Neuronal stem cell (in vitro differentiated cells): ENCODE measurements at regions not wholly inside any gene's neighbourhood (a gene's known extent, or its start where the extent isn't known, plus 50 kb on each side); places are given as distances from the start of the nearest gene placed in this dataset.
A peak's percentile ranks its signal among the peaks of the same experiment; 100 is the strongest.

Experiments used
- DNase-seq: peaks from one replicate; pipeline ENCODE4 v3.0.0-alpha.2; 2013; ENCODE audit warnings: low spot score
- H2AFZ ChIP-seq: one replicate; pipeline ENCODE4 v1.6.1; 2013; ENCODE audit warnings: mild to moderate bottlenecking, low read length, inconsistent platforms
- H2AK5ac ChIP-seq: 2 replicates; pipeline ENCODE4 v1.6.1; 2013; ENCODE audit warnings: low read depth, mild to moderate bottlenecking, inconsistent platforms, low read length, moderate library complexity, mixed read lengths
- H2BK120ac ChIP-seq: 2 replicates; pipeline ENCODE4 v1.6.1; 2013; ENCODE audit warnings: low read depth, mild to moderate bottlenecking, inconsistent platforms, low read length, moderate library complexity, mixed read lengths
- H2BK12ac ChIP-seq: one replicate; pipeline ENCODE4 v1.6.1; 2013; ENCODE audit warnings: low read length, inconsistent platforms
- H2BK15ac ChIP-seq: 2 replicates; pipeline ENCODE4 v1.6.1; 2013; ENCODE audit warnings: mild to moderate bottlenecking, low read length, inconsistent platforms, mixed read lengths
- H2BK5ac ChIP-seq: one replicate; pipeline ENCODE4 v1.6.1; 2013; ENCODE audit warnings: inconsistent platforms, mild to moderate bottlenecking, low read length, moderate library complexity
- H3K14ac ChIP-seq: one replicate; pipeline ENCODE4 v1.6.1; 2013; ENCODE audit warnings: low read length, inconsistent platforms
- H3K18ac ChIP-seq: 2 replicates; pipeline ENCODE4 v1.6.1; 2013; ENCODE audit warnings: low read length, inconsistent platforms
- H3K23ac ChIP-seq: 2 replicates; pipeline ENCODE4 v1.6.1; 2013; ENCODE audit warnings: low read depth, mild to moderate bottlenecking, mixed read lengths, low read length, inconsistent platforms; ENCODE audit not compliant: poor library complexity
- H3K27ac ChIP-seq: replicated peaks from 3 replicates; pipeline ENCODE4 v1.5.1; 2013; ENCODE audit warnings: low read length, inconsistent platforms
- H3K27me3 ChIP-seq, 3 experiments: 2 replicates each; pipeline ENCODE4 v1.6.1; 2013; ENCODE audit warnings: low read length in 3 of 3, mild to moderate bottlenecking in 2 of 3, inconsistent platforms in 1 of 3, low read depth in 1 of 3, mixed read lengths in 1 of 3, moderate library complexity in 1 of 3; ENCODE audit not compliant: control insufficient read depth in 3 of 3, insufficient read depth in 3 of 3
- H3K36me3 ChIP-seq, 2 donors: replicated peaks in 1 of 2; 2 replicates each; pipeline ENCODE4 v1.6.1; 2013; ENCODE audit warnings: low read length in 2 of 2; ENCODE audit not compliant: control insufficient read depth in 2 of 2, insufficient read depth in 2 of 2
- H3K4ac ChIP-seq: 2 replicates; pipeline ENCODE4 v1.6.1; 2013; ENCODE audit warnings: inconsistent platforms, mild to moderate bottlenecking, low read length, moderate library complexity
- H3K4me1 ChIP-seq, 2 donors: 1 replicate in 1 of 2; 2 replicates in 1 of 2; pipeline ENCODE4 v1.6.1; 2013; ENCODE audit warnings: low read length in 2 of 2, low read depth in 1 of 2; ENCODE audit not compliant: control insufficient read depth in 2 of 2, insufficient read depth in 1 of 2
- H3K4me2 ChIP-seq: one replicate; pipeline ENCODE4 v1.6.1; 2013; ENCODE audit warnings: mild to moderate bottlenecking, low read length, inconsistent platforms; ENCODE audit not compliant: insufficient read depth, poor library complexity, severe bottlenecking
- H3K4me3 ChIP-seq, 2 donors: 2 replicates each; pipeline ENCODE4 v1.5.1; 2013; ENCODE audit warnings: low read length in 2 of 2, mild to moderate bottlenecking in 2 of 2, inconsistent platforms in 1 of 2, moderate library complexity in 1 of 2
- H3K79me1 ChIP-seq: one replicate; pipeline ENCODE4 v1.6.1; 2013; ENCODE audit warnings: low read depth, mild to moderate bottlenecking, inconsistent platforms, low read length, moderate library complexity
- H3K9ac ChIP-seq: one replicate; pipeline ENCODE4 v1.6.1; 2013; ENCODE audit warnings: mild to moderate bottlenecking, low read depth, low read length, inconsistent platforms; ENCODE audit not compliant: poor library complexity
- H3K9me3 ChIP-seq, 2 donors: replicated peaks in 1 of 2; 2 replicates each; pipeline versions ENCODE3 to v1.6.1; 2013; ENCODE audit warnings: low read length in 2 of 2, mild to moderate bottlenecking in 2 of 2, inconsistent platforms in 1 of 2, low read depth in 1 of 2, mixed read lengths in 1 of 2, moderate library complexity in 1 of 2; ENCODE audit not compliant: control insufficient read depth in 2 of 2, insufficient read depth in 1 of 2
- H4K8ac ChIP-seq: one replicate; pipeline ENCODE4 v1.6.1; 2013; ENCODE audit warnings: low read depth, mild to moderate bottlenecking, inconsistent platforms, low read length, moderate library complexity
- H4K91ac ChIP-seq: one replicate; pipeline ENCODE4 v1.6.1; 2013; ENCODE audit warnings: low read length, low read depth, mild to moderate bottlenecking, inconsistent platforms; ENCODE audit not compliant: poor library complexity
- WGBS, 2 donors: extraction: QIAGEN DNeasy Blood & Tissue Kit; methylation state at CpG; one replicate each; pipeline ENCODE4 v1.1.7; 2013; ENCODE audit warnings: missing lambda C conversion rate in 2 of 2, mixed read lengths in 1 of 2; ENCODE audit not compliant: insufficient read length in 2 of 2, insufficient replicate concordance in 1 of 2; ENCODE audit errors: extremely low coverage in 2 of 2; 5-methylcytosine and 5-hydroxymethylcytosine counted together

- H3K18ac ChIP-seq = no peak overlapping the region
- H3K9ac ChIP-seq = peak overlapping the region; percentile 57
- no CpG with 5 or more reads among the region's 16 CpGs for WGBS, 2 donors
- peak overlapping the region; percentile 73 for H2BK15ac ChIP-seq
- no peak overlapping the region for H3K14ac ChIP-seq
- H3K27me3 ChIP-seq = peaks cover 0 to 4% (median 0%) of the 10 kb centered on the region in 3 experiments
- no peaks in the 10 kb centered on the region for H3K9me3 ChIP-seq
- no peak overlapping the region for H2BK5ac ChIP-seq
- no peak overlapping the region for H3K4ac ChIP-seq
- H2AFZ ChIP-seq = no peak overlapping the region
- no peak overlapping the region for H4K8ac ChIP-seq
- H2BK12ac ChIP-seq = no peak overlapping the region
- no peak overlapping the region for H4K91ac ChIP-seq
- peak overlapping the region; percentile 17 for H2AK5ac ChIP-seq
- H3K4me1 ChIP-seq = peaks cover 5 to 7% of the 10 kb centered on the region in 2 donors
- H2BK120ac ChIP-seq = no peak overlapping the region
- no peaks in the 10 kb centered on the region for H3K36me3 ChIP-seq
- no peak for DNase-seq
- H3K27ac ChIP-seq = no peak overlapping the region
- H3K4me2 ChIP-seq = no peak overlapping the region
- no peaks in the 10 kb centered on the region for H3K79me1 ChIP-seq
- no peak overlapping the region for H3K23ac ChIP-seq
- no peak overlapping the region for H3K4me3 ChIP-seq
Observed at GRCh38 chr22:44429941-44430587, 68.0 kb downstream of the RTL6 start.

GRCh38 chr22:44428941-44429830, 68.8 kb downstream of the RTL6 start:
- H3K4me1 ChIP-seq = peaks cover 7 to 9% of the 10 kb centered on the region in 2 donors
- no peak overlapping the region for H2BK15ac ChIP-seq
- H3K79me1 ChIP-seq = no peaks in the 10 kb centered on the region
- H3K9ac ChIP-seq = no peak overlapping the region
- DNase-seq = no peak
- no peaks in the 10 kb centered on the region for H3K9me3 ChIP-seq
- H4K91ac ChIP-seq = no peak overlapping the region
- H3K27me3 ChIP-seq = peaks cover 0 to 4% (median 0%) of the 10 kb centered on the region in 3 experiments
- no peak overlapping the region for H3K4me2 ChIP-seq
- WGBS, 2 donors = no CpG with 5 or more reads among the region's 13 CpGs
- no peak overlapping the region for H2BK12ac ChIP-seq
- no peak overlapping the region for H3K4me3 ChIP-seq
- H3K36me3 ChIP-seq = no peaks in the 10 kb centered on the region
- H3K4ac ChIP-seq = no peak overlapping the region
- no peak overlapping the region for H3K18ac ChIP-seq
- no peak overlapping the region for H2AK5ac ChIP-seq
- no peak overlapping the region for H2AFZ ChIP-seq
- H3K27ac ChIP-seq = no peak overlapping the region
- no peak overlapping the region for H2BK120ac ChIP-seq
- no peak overlapping the region for H3K14ac ChIP-seq
- H3K23ac ChIP-seq = no peak overlapping the region
- H4K8ac ChIP-seq = no peak overlapping the region
- no peak overlapping the region for H2BK5ac ChIP-seq

GRCh38 chr22:44427611-44428470, 70.2 kb downstream of the RTL6 start:
- no peaks in the 10 kb centered on the region for H3K36me3 ChIP-seq
- H4K91ac ChIP-seq = no peak overlapping the region
- H3K18ac ChIP-seq = peak overlapping the region; percentile 63
- no CpG with 5 or more reads among the region's 21 CpGs for WGBS, 2 donors
- H2AFZ ChIP-seq = peak overlapping the region; percentile 67
- H2BK12ac ChIP-seq = no peak overlapping the region
- no peak overlapping the region for H3K27ac ChIP-seq
- H3K4me1 ChIP-seq = peaks cover 7 to 9% of the 10 kb centered on the region in 2 donors
- peaks cover 0 to 4% (median 0%) of the 10 kb centered on the region in 3 experiments for H3K27me3 ChIP-seq
- no peak overlapping the region for H3K4me2 ChIP-seq
- H2BK120ac ChIP-seq = no peak overlapping the region
- no peak overlapping the region for H3K23ac ChIP-seq
- H4K8ac ChIP-seq = no peak overlapping the region
- H3K9ac ChIP-seq = peak overlapping the region; percentile 9
- H3K9me3 ChIP-seq = no peaks in the 10 kb centered on the region
- no peak overlapping the region for H3K4me3 ChIP-seq
- H2AK5ac ChIP-seq = no peak overlapping the region
- H2BK15ac ChIP-seq = no peak overlapping the region
- DNase-seq = no peak
- H3K4ac ChIP-seq = no peak overlapping the region
- H3K79me1 ChIP-seq = no peaks in the 10 kb centered on the region
- H3K14ac ChIP-seq = no peak overlapping the region
- H2BK5ac ChIP-seq = no peak overlapping the region
